Head of caudate nucleus (tissue), 42 donors: ENCODE measurements at regions not wholly inside any gene's neighbourhood (a gene's known extent, or its start where the extent isn't known, plus 50 kb on each side); places are given as distances from the start of the nearest gene placed in this dataset.

Experiments used
- DNase-seq, 42 donors: peaks; one replicate each; pipeline versions ENCODE4 v3.0.0 to v3.0.0-alpha.2; 2020 to 2021; ENCODE audit warnings: mixed read lengths in 7 of 42
- intact Hi-C: fragments of 100-400 bp; cut with DNase I; formaldehyde crosslinking; loops from one replicate; pipeline ENCODE4 v1.15.0; 2022

GRCh38 chr3:148149556-148149955, 548.1 kb upstream of the AGTR1 start:
- intact Hi-C loops = no loop called here
- no peak for DNase-seq

- intact Hi-C loops = no loop called here
- DNase-seq = no peak
These were observed 547.6 kb upstream of the AGTR1 start for GRCh38 chr3:148150141-148150540.

- peak in 39 of 42 donors; percentile 6 to 88 (median 58) for DNase-seq
- intact Hi-C loops = no loop called here
These were observed 539.5 kb upstream of the AGTR1 start for GRCh38 chr3:148158210-148158609.

GRCh38 chr3:148162132-148162531, 535.6 kb upstream of the AGTR1 start:
- DNase-seq = peak in 2 of 42 donors; percentile 8
- intact Hi-C loops = no loop called here

GRCh38 chr3:148168347-148168746, 529.4 kb upstream of the AGTR1 start:
- intact Hi-C loops = no loop called here

GRCh38 chr3:148173851-148174250, 523.9 kb upstream of the AGTR1 start:
- DNase-seq = no peak
- intact Hi-C loops = no loop called here

More at GRCh38 chr3:148168347-148168746, 529.4 kb upstream of the AGTR1 start:
- no peak for DNase-seq

- DNase-seq = no peak
- intact Hi-C loops = no loop called here
These were observed 522.5 kb upstream of the AGTR1 start for GRCh38 chr3:148175214-148175613.

- intact Hi-C loops = no loop called here
- DNase-seq = peak in 9 of 42 donors; percentile 10 to 58 (median 29)
These were observed 519.2 kb upstream of the AGTR1 start for GRCh38 chr3:148178503-148178902.

GRCh38 chr3:148184798-148185197, 512.9 kb upstream of the AGTR1 start:
- DNase-seq = no peak
- intact Hi-C loops = no loop called here

- intact Hi-C loops = no loop called here
- DNase-seq = no peak
These were observed 510.8 kb upstream of the AGTR1 start for GRCh38 chr3:148186881-148187280.

- no peak for DNase-seq
- intact Hi-C loops = no loop called here
These were observed 510.4 kb upstream of the AGTR1 start for GRCh38 chr3:148187296-148187695.

GRCh38 chr3:148190441-148190990, 507.2 kb upstream of the AGTR1 start:
- intact Hi-C loops = no loop called here
- DNase-seq = peak in 4 of 42 donors; percentile 15 to 51 (median 24)

GRCh38 chr3:148191966-148192365, 505.7 kb upstream of the AGTR1 start:
- peak in 7 of 42 donors; percentile 4 to 23 (median 12) for DNase-seq
- intact Hi-C loops = no loop called here

- DNase-seq = no peak
- intact Hi-C loops = no loop called here
These were observed 500.6 kb upstream of the AGTR1 start for GRCh38 chr3:148197061-148197460.

GRCh38 chr3:148202386-148202785, 495.3 kb upstream of the AGTR1 start:
- intact Hi-C loops = no loop called here

GRCh38 chr3:148203297-148204010, 494.2 kb upstream of the AGTR1 start:
- intact Hi-C loops = no loop called here
- peak in 7 of 42 donors; percentile 3 to 46 (median 16) for DNase-seq

More at GRCh38 chr3:148202386-148202785, 495.3 kb upstream of the AGTR1 start:
- peak in 11 of 42 donors; percentile 7 to 62 (median 25) for DNase-seq

GRCh38 chr3:148204131-148204530, 493.6 kb upstream of the AGTR1 start:
- no peak for DNase-seq
- intact Hi-C loops = no loop called here

- intact Hi-C loops = no loop called here
These were observed 491.7 kb upstream of the AGTR1 start for GRCh38 chr3:148205977-148206376.

GRCh38 chr3:148206446-148206845, 491.3 kb upstream of the AGTR1 start:
- DNase-seq = no peak
- intact Hi-C loops = no loop called here

More at GRCh38 chr3:148205977-148206376, 491.7 kb upstream of the AGTR1 start:
- no peak for DNase-seq

- intact Hi-C loops = no loop called here
- no peak for DNase-seq
These were observed 488.7 kb upstream of the AGTR1 start for GRCh38 chr3:148208975-148209374.

GRCh38 chr3:148211725-148212124, 486.0 kb upstream of the AGTR1 start:
- intact Hi-C loops = no loop called here
- DNase-seq = no peak
